ENCODE measurements at regions not wholly inside any gene's neighbourhood (a gene's known extent, or its start where the extent isn't known, plus 50 kb on each side); places are given as distances from the start of the nearest gene placed in this dataset.

DNA sequence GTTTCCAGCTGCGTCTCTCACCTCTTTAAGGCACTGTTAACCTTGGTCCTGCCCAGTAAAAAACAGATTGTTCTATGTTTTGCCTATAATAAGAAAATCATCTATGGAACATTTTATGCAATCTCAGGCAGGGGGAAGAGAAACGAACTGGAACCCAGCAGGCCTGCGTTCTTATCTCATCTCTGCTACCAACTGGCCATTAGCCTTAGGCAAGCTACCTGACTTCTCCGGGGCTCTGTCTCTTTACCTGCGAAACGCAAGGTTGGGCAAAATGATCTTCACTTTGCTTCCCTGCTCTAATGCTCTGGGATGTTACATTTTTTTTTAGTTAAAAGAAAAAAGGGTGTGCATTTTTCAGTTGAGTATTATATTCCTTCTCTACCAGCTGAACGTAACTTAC is 70.5 kb upstream of the WIPF1 start:
- peaks cover 0 to 3% (median under 1%) of the 10 kb centered on the region in 4 donors for H3K9me3 ChIP-seq (ENCODE audit: control insufficient read depth in 4 of 4, insufficient read depth in 3 of 4, low read length in 3 of 4)
- H3K27ac ChIP-seq (ENCODE audit: low read depth in 1 of 2, low read length in 1 of 2), result no peak overlapping the region
- H3K4me3 ChIP-seq, result no peak overlapping the region
- TF ChIP-seq, protein P1, sequence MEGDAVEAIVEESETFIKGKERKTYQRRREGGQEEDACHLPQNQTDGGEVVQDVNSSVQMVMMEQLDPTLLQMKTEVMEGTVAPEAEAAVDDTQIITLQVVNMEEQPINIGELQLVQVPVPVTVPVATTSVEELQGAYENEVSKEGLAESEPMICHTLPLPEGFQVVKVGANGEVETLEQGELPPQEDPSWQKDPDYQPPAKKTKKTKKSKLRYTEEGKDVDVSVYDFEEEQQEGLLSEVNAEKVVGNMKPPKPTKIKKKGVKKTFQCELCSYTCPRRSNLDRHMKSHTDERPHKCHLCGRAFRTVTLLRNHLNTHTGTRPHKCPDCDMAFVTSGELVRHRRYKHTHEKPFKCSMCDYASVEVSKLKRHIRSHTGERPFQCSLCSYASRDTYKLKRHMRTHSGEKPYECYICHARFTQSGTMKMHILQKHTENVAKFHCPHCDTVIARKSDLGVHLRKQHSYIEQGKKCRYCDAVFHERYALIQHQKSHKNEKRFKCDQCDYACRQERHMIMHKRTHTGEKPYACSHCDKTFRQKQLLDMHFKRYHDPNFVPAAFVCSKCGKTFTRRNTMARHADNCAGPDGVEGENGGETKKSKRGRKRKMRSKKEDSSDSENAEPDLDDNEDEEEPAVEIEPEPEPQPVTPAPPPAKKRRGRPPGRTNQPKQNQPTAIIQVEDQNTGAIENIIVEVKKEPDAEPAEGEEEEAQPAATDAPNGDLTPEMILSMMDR (IDR thresholded peaks at IDR 0.05; ENCODE audit: control extremely low read depth, extremely low read depth), result no peak
- H3K27me3 ChIP-seq (ENCODE audit: control insufficient read depth in 3 of 3, insufficient read depth in 3 of 3, low read length in 2 of 3), result no peaks in the 10 kb centered on the region
- H3K9ac ChIP-seq (ENCODE audit: insufficient read depth in 1 of 2, low read length in 2 of 2), result no peak overlapping the region
- DNase-seq (no peak), ATAC-seq (ENCODE audit: insufficient read depth, low FRiP score) (no peak)
- 77 to 87% methylated on average over 7 of the region's 7 CpGs for WGBS, 2 donors
- H3K4me1 ChIP-seq (ENCODE audit: control insufficient read depth in 5 of 5, insufficient read depth in 5 of 5, low read length in 5 of 5), result peaks cover 0 to 19% (median 4%) of the 10 kb centered on the region in 5 donors
- H3K36me3 ChIP-seq (ENCODE audit: control insufficient read depth in 4 of 4, insufficient read depth in 4 of 4, low read length in 4 of 4), result peaks cover 0 to 11% (median 5%) of the 10 kb centered on the region in 4 donors

DNA sequence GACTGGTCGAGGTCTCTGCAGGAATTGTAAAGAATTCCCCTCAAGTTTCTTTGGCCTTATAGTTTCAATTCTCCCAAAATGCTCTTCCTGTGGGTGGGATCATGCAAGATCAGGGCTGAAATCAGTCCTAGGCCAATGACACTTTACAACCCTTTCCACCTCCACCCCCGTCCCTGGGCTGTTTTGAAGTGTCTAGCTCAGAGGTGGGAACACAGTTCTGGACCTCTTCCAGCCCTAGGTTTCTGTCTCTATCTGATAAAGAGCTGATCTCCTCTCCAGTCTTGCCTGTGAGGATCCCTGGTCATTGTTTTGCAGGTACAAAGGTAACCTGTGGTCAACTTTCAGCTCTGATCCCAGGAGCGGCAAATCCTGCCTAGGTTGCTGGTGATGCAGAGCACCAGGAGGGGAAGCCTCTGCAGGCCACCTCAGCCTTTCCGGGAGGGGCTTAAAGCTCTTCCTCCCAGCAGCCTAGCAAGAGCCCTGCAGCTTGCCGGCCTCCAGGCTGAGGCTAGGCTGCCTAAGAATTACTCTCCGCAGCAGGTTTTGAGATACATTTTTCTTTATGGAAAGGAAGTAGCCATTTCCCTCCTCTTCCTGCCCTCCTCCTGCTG is 69.8 kb upstream of the WIPF1 start:
- no peak overlapping the region for H3K9ac ChIP-seq (ENCODE audit: insufficient read depth in 1 of 2, low read length in 2 of 2)
- ATAC-seq (ENCODE audit: insufficient read depth, low FRiP score), result no peak
- peaks cover 0 to 19% (median 4%) of the 10 kb centered on the region in 5 donors for H3K4me1 ChIP-seq (ENCODE audit: control insufficient read depth in 5 of 5, insufficient read depth in 5 of 5, low read length in 5 of 5)

DNA sequence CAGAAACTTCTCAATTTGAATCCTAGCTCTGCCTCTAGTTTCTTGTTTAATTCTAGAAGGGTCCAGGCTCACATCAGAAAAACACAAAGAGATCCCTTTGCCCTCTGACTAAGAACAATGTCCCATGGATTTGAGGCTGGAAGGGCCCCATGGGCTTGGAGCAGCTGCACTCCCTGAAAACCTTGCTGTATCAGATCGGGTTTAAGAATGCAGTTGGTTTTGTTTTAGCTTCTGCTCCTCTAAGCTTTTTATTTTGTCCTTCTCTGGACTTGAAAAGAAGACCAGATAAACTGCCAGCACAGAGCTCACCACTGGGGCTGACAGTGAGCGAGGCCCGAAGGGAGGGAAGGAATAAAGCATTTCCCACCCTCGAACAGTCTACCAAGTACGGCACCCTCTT is 69.2 kb upstream of the WIPF1 start:
- Histone ChIP-seq H3K27ac (ENCODE audit: low read depth in 1 of 2, low read length in 1 of 2) (no peak overlapping the region), H3K4me3 (no peak overlapping the region), H3K9ac (ENCODE audit: insufficient read depth in 1 of 2, low read length in 2 of 2) (no peak overlapping the region), H3K9me3 (ENCODE audit: control insufficient read depth in 4 of 4, insufficient read depth in 3 of 4, low read length in 3 of 4) (no peaks in the 10 kb centered on the region), H3K36me3 (ENCODE audit: control insufficient read depth in 4 of 4, insufficient read depth in 4 of 4, low read length in 4 of 4) (no peaks in the 10 kb centered on the region), H3K4me1 (ENCODE audit: control insufficient read depth in 5 of 5, insufficient read depth in 5 of 5, low read length in 5 of 5) (peaks cover 0 to 19% (median 4%) of the 10 kb centered on the region in 5 donors), H3K27me3 (ENCODE audit: control insufficient read depth in 3 of 3, insufficient read depth in 3 of 3, low read length in 2 of 3) (no peaks in the 10 kb centered on the region)
- DNase-seq, result no peak
- 48 to 70% methylated on average over 5 of the region's 5 CpGs for WGBS, 2 donors
- no peak for ATAC-seq (ENCODE audit: insufficient read depth, low FRiP score)
- TF ChIP-seq, protein P1 (IDR thresholded peaks at IDR 0.05; ENCODE audit: control extremely low read depth, extremely low read depth), result no peak

More for the DNA sequence above, 69.8 kb upstream of the WIPF1 start:
- no peak for DNase-seq
- TF ChIP-seq, protein P1 (IDR thresholded peaks at IDR 0.05; ENCODE audit: control extremely low read depth, extremely low read depth), result no peak
- Histone ChIP-seq H3K27ac (ENCODE audit: low read depth in 1 of 2, low read length in 1 of 2) (no peak overlapping the region), H3K4me3 (no peak overlapping the region), H3K9me3 (ENCODE audit: control insufficient read depth in 4 of 4, insufficient read depth in 3 of 4, low read length in 3 of 4) (peaks cover 0 to 3% (median 0%) of the 10 kb centered on the region in 4 donors), H3K36me3 (ENCODE audit: control insufficient read depth in 4 of 4, insufficient read depth in 4 of 4, low read length in 4 of 4) (peaks cover 0 to 4% (median 1%) of the 10 kb centered on the region in 4 donors), H3K27me3 (ENCODE audit: control insufficient read depth in 3 of 3, insufficient read depth in 3 of 3, low read length in 2 of 3) (no peaks in the 10 kb centered on the region)
- WGBS, 2 donors, result 24 to 50% methylated on average over 6 of the region's 6 CpGs

DNA sequence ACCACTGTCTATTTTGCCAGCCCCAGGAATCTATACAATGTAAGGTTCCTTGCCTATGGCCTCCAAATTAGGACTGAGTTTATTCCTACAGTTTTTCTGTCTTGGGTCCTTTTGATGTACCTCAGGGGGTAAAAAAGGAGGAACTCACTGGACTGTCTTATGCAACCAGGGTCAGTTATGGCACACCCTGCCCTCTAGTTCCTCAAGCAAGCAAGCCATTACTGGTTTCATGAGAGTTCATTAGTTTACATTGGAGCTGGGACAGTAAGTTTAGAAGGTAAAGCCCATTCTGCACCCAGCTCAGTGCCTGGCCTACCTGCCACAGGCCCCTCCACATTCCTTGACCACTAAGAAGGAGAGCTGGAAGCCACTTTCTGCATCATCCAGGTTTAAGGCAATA is 68.7 kb upstream of the WIPF1 start:
- Histone ChIP-seq H3K27me3 (ENCODE audit: control insufficient read depth in 3 of 3, insufficient read depth in 3 of 3, low read length in 2 of 3) (no peaks in the 10 kb centered on the region), H3K9me3 (ENCODE audit: control insufficient read depth in 4 of 4, insufficient read depth in 3 of 4, low read length in 3 of 4) (no peaks in the 10 kb centered on the region), H3K4me1 (ENCODE audit: control insufficient read depth in 5 of 5, insufficient read depth in 5 of 5, low read length in 5 of 5) (peaks cover 0 to 19% (median 4%) of the 10 kb centered on the region in 5 donors), H3K36me3 (ENCODE audit: control insufficient read depth in 4 of 4, insufficient read depth in 4 of 4, low read length in 4 of 4) (no peaks in the 10 kb centered on the region), H3K9ac (ENCODE audit: insufficient read depth in 1 of 2, low read length in 2 of 2) (no peak overlapping the region), H3K27ac (ENCODE audit: low read depth in 1 of 2, low read length in 1 of 2) (peak overlapping the region in 1 of 2 donors; percentile 20), H3K4me3 (no peak overlapping the region)
- ATAC-seq (ENCODE audit: insufficient read depth, low FRiP score) (peak; percentile 31), DNase-seq (no peak)
- TF ChIP-seq, protein P1 (IDR thresholded peaks at IDR 0.05; ENCODE audit: control extremely low read depth, extremely low read depth), result no peak
